NB4 (cell line): ENCODE measurements at regions not wholly inside any gene's neighbourhood (a gene's known extent, or its start where the extent isn't known, plus 50 kb on each side); places are given as distances from the start of the nearest gene placed in this dataset.

Experiments
- CTCF ChIP-seq: IDR thresholded peaks from one replicate; pipeline ENCODE4 v1.5.1; 2012; ENCODE audit warnings: low read depth, low read length
- POLR2A ChIP-seq: IDR thresholded peaks from 2 replicates; pipeline ENCODE4 v1.6.1; 2011; ENCODE audit warnings: mild to moderate bottlenecking; ENCODE audit not compliant: insufficient read length; ENCODE audit errors: extremely low read depth

GRCh38 chr20:39624316-39624715 is 662.2 kb downstream of the DHX35 start:
- TF ChIP-seq CTCF = no peak
- TF ChIP-seq POLR2A = no peak
